ENCODE measurements at regions not wholly inside any gene's neighbourhood (a gene's known extent, or its start where the extent isn't known, plus 50 kb on each side); places are given as distances from the start of the nearest gene placed in this dataset.

- no peak for FAIRE-seq
- DNase-seq (ENCODE audit: low read depth, low spot score): no peak
Measured at GRCh38 chr5:93099902-93100347, 481.1 kb downstream of the NR2F1-AS1 start.

More at GRCh38 chr5:93099902-93100347, 481.1 kb downstream of the NR2F1-AS1 start:
- Histone ChIP-seq H3K36me3 (ENCODE audit: control insufficient read depth in 2 of 2, extremely low read depth in 1 of 2, insufficient read depth in 2 of 2, low read length in 2 of 2) (no peaks in the 10 kb centered on the region), H3K4me3 (replicated peaks in 1 of 3; ENCODE audit: insufficient read depth in 1 of 3, low read depth in 1 of 3, low read length in 3 of 3) (no peak overlapping the region), H3K4me2 (ENCODE audit: insufficient read depth, low read length) (no peak overlapping the region), H3K9ac (replicated peaks; ENCODE audit: extremely low read depth, insufficient read depth, low read length) (no peak overlapping the region), H3K79me2 (ENCODE audit: control insufficient read depth, insufficient read depth, low read length) (no peaks in the 10 kb centered on the region), H3K9me3 (replicated peaks; ENCODE audit: control insufficient read depth, insufficient read depth, low read length) (no peaks in the 10 kb centered on the region), H3K27me3 (ENCODE audit: control insufficient read depth in 2 of 2, insufficient read depth in 2 of 2, low read length in 2 of 2) (no peaks in the 10 kb centered on the region), H4K20me1 (replicated peaks; ENCODE audit: control insufficient read depth, extremely low read depth, insufficient read depth, low read length) (no peaks in the 10 kb centered on the region), H3K4me1 (ENCODE audit: control insufficient read depth, extremely low read depth, insufficient read depth, low read length) (no peaks in the 10 kb centered on the region), H2AFZ (ENCODE audit: low read depth, low read length) (no peak overlapping the region), H3K27ac (ENCODE audit: insufficient read depth, low read depth, low read length) (no peak overlapping the region), H3K9me1 (replicated peaks; ENCODE audit: control insufficient read depth, extremely low read depth, insufficient read depth, low read length) (no peaks in the 10 kb centered on the region)
- ChIA-PET POLR2A (no interaction called here), CTCF (interaction anchor here (0.7 to 1.5 kb wide), 3 partner anchors 101 to 259 kb away, joined by 3 read pairs; no protein-coding TSS in a partner anchor)
- no peak for TF ChIP-seq JUN (IDR thresholded peaks at IDR 0.05; ENCODE audit: borderline replicate concordance, insufficient read depth, insufficient read length, low read depth)
- no peak for TF ChIP-seq GATA2 (IDR thresholded peaks at IDR 0.05; ENCODE audit: insufficient read depth, insufficient read length, low read depth, low read length)
- TF ChIP-seq FOS (IDR thresholded peaks at IDR 0.05; ENCODE audit: borderline replicate concordance, insufficient read depth, low read length): no peak
- TF ChIP-seq MYC (IDR thresholded peaks at IDR 0.05; ENCODE audit: low read depth, low read length): no peak
- TF ChIP-seq EZH2 (IDR thresholded peaks at IDR 0.05; ENCODE audit: borderline replicate concordance, low read depth, low read length, severe bottlenecking): no peak
- TF ChIP-seq MAX (IDR thresholded peaks at IDR 0.05; ENCODE audit: insufficient read depth, insufficient read length): no peak
- TF ChIP-seq POLR2AphosphoS5 (IDR thresholded peaks at IDR 0.05; ENCODE audit: insufficient read depth, low read depth, low read length): no peak
- TF ChIP-seq CTCF (IDR thresholded peaks at IDR 0.05; ENCODE audit: extremely low read depth in 1 of 2, insufficient read depth in 1 of 2, low read depth in 1 of 2, low read length in 2 of 2): no peak
- TF ChIP-seq POLR2A (IDR thresholded peaks at IDR 0.05; ENCODE audit: low read depth, low read length): no peak
- BruUV-seq (replicated peaks): no TSS peak
- intact Hi-C loops (cut with micrococcal nuclease) (no loop called here), dilution Hi-C loops (cut with MboI; ENCODE audit: extremely low pct_ligation_motif_present, low sequenced_read_pairs) (no loop called here)

Data from endothelial cell of umbilical vein (primary cell).